Loucy (cell line): ENCODE measurements at regions not wholly inside any gene's neighbourhood (a gene's known extent, or its start where the extent isn't known, plus 50 kb on each side); places are given as distances from the start of the nearest gene placed in this dataset.

Experiments used
- H2AFZ ChIP-seq: fragments of 200-600 bp; sonication (generic); 2 replicates; pipeline ENCODE4 v1.6.0; 2016; ENCODE audit warnings: antibody characterized with exemption, mild to moderate bottlenecking, low read length, moderate library complexity
- H3F3A ChIP-seq: fragments of 200-600 bp; 2 replicates; pipeline ENCODE4 v1.6.0; 2016; ENCODE audit warnings: antibody characterized with exemption, low read depth, mild to moderate bottlenecking
- H3K27me3 ChIP-seq: fragments of 200-600 bp; sonication (generic); 2 replicates; pipeline ENCODE4 v1.6.1; 2014; ENCODE audit warnings: low read length, mild to moderate bottlenecking; ENCODE audit not compliant: insufficient read depth, poor library complexity, severe bottlenecking
- H3K36me3 ChIP-seq: fragments of 200-600 bp; sonication (generic); 2 replicates; pipeline ENCODE4 v1.6.1; 2016; ENCODE audit warnings: low read length; ENCODE audit not compliant: insufficient read depth
- H3K4me1 ChIP-seq: fragments of 200-600 bp; sonication (generic); 2 replicates; pipeline ENCODE4 v1.5.1; 2014; ENCODE audit warnings: low read length, mild to moderate bottlenecking; ENCODE audit not compliant: insufficient read depth, poor library complexity, severe bottlenecking
- H3K4me2 ChIP-seq: fragments of 200-600 bp; sonication (generic); 2 replicates; pipeline ENCODE4 v1.6.0; 2014; ENCODE audit warnings: antibody characterized with exemption, low read length, low read depth, mild to moderate bottlenecking; ENCODE audit not compliant: poor library complexity, severe bottlenecking
- H3K4me3 ChIP-seq: fragments of 200-600 bp; sonication (generic); 2 replicates; pipeline ENCODE4 v1.5.1; 2014; ENCODE audit warnings: low read length, mild to moderate bottlenecking, mixed read lengths; ENCODE audit not compliant: poor library complexity, severe bottlenecking
- H3K79me2 ChIP-seq: fragments of 200-600 bp; sonication (generic); 2 replicates; pipeline ENCODE4 v1.6.1; 2014; ENCODE audit warnings: low read length; ENCODE audit not compliant: insufficient read depth
- H3K9ac ChIP-seq: fragments of 200-600 bp; sonication (generic); 2 replicates; pipeline ENCODE4 v1.6.0; 2014; ENCODE audit warnings: mild to moderate bottlenecking, low read depth, low read length, moderate library complexity; ENCODE audit not compliant: poor library complexity, severe bottlenecking
- H3K9me2 ChIP-seq: fragments of 200-600 bp; sonication (generic); replicated peaks from 2 replicates; pipeline ENCODE4 v1.6.1; 2016; ENCODE audit warnings: low read depth, low read length, mixed read lengths
- H3K9me3 ChIP-seq: fragments of 200-600 bp; sonication (generic); 2 replicates; pipeline ENCODE4 v1.6.1; 2014; ENCODE audit warnings: mild to moderate bottlenecking, antibody characterized with exemption, low read length, low read depth; ENCODE audit not compliant: insufficient read depth
- H4K20me1 ChIP-seq: fragments of 200-600 bp; sonication (generic); 2 replicates; pipeline ENCODE4 v1.6.0; 2014; ENCODE audit warnings: antibody characterized with exemption, low read length, mild to moderate bottlenecking; ENCODE audit not compliant: insufficient read depth, poor library complexity, severe bottlenecking
- CTCF ChIP-seq: fragments of 200-600 bp; sonication (generic); conservative IDR thresholded peaks from 2 replicates; pipeline ENCODE4 v1.5.1; 2014; ENCODE audit warnings: mild to moderate bottlenecking, antibody characterized with exemption, low read length
- EZH2phosphoT487 ChIP-seq: fragments of 200-600 bp; IDR thresholded peaks from 2 replicates; pipeline ENCODE4 v1.6.1; 2018; ENCODE audit warnings: antibody characterized with exemption, mild to moderate bottlenecking, moderate library complexity, borderline replicate concordance

- Histone ChIP-seq H3K27me3 (no peaks in the 10 kb centered on the region), H3K79me2 (no peaks in the 10 kb centered on the region), H3K4me3 (no peak overlapping the region), H3K9me3 (no peaks in the 10 kb centered on the region), H3K9ac (no peak overlapping the region), H3K4me1 (no peaks in the 10 kb centered on the region), H3K9me2 (no peaks in the 10 kb centered on the region), H3K36me3 (no peaks in the 10 kb centered on the region), H2AFZ (0 out of 2 replicates have a peak overlapping the region, but pooled peaks have one; percentile 43), H3F3A (no peaks in the 10 kb centered on the region), H3K4me2 (no peak overlapping the region), H4K20me1 (no peaks in the 10 kb centered on the region)
- TF ChIP-seq EZH2phosphoT487 (no peak), CTCF (peak; percentile 64)
Measured at GRCh38 chr5:126234563-126235195, 188.5 kb upstream of the GRAMD2B start.

GRCh38 chr5:126235628-126236027, 187.6 kb upstream of the GRAMD2B start:
- H3F3A ChIP-seq = no peaks in the 10 kb centered on the region
- no peak overlapping the region for H3K4me2 ChIP-seq
- no peaks in the 10 kb centered on the region for H3K9me3 ChIP-seq
- H3K9ac ChIP-seq = no peak overlapping the region
- H4K20me1 ChIP-seq = no peaks in the 10 kb centered on the region
- no peaks in the 10 kb centered on the region for H3K9me2 ChIP-seq
- H3K4me1 ChIP-seq = no peaks in the 10 kb centered on the region
- H3K27me3 ChIP-seq = no peaks in the 10 kb centered on the region
- no peaks in the 10 kb centered on the region for H3K36me3 ChIP-seq
- H3K79me2 ChIP-seq = no peaks in the 10 kb centered on the region
- TF ChIP-seq EZH2phosphoT487 (no peak), CTCF (no peak)
- H2AFZ ChIP-seq = no peak overlapping the region
- H3K4me3 ChIP-seq = no peak overlapping the region

GRCh38 chr5:126236994-126237393, 186.2 kb upstream of the GRAMD2B start:
- no peaks in the 10 kb centered on the region for H3K9me3 ChIP-seq
- no peaks in the 10 kb centered on the region for H3K27me3 ChIP-seq
- no peaks in the 10 kb centered on the region for H3F3A ChIP-seq
- no peak overlapping the region for H2AFZ ChIP-seq
- TF ChIP-seq CTCF (no peak), EZH2phosphoT487 (no peak)
- no peaks in the 10 kb centered on the region for H4K20me1 ChIP-seq
- H3K79me2 ChIP-seq = no peaks in the 10 kb centered on the region
- H3K9me2 ChIP-seq = no peaks in the 10 kb centered on the region
- no peak overlapping the region for H3K4me2 ChIP-seq
- H3K4me3 ChIP-seq = no peak overlapping the region
- no peaks in the 10 kb centered on the region for H3K4me1 ChIP-seq
- H3K36me3 ChIP-seq = no peaks in the 10 kb centered on the region
- no peak overlapping the region for H3K9ac ChIP-seq
